ENCODE measurements at regions not wholly inside any gene's neighbourhood (a gene's known extent, or its start where the extent isn't known, plus 50 kb on each side); places are given as distances from the start of the nearest gene placed in this dataset.

GRCh38 chr9:81460693-81461092 lies 228.7 kb downstream of the TLE1 start:
- no peak for DNase-seq
- POLR2A ChIA-PET (ENCODE audit: unreplicated experiment) = no interaction called here
- no peak for TF ChIP-seq EZH2 (IDR thresholded peaks at IDR 0.05; ENCODE audit: low read depth)
- no peak for TF ChIP-seq CTCF (conservative IDR thresholded peaks at IDR 0.05)
- Histone ChIP-seq H2AFZ (no peak overlapping the region), H3F3A (ENCODE audit: insufficient read depth, low read depth) (peaks cover 6% of the 10 kb centered on the region; the same call in 1 of the 2 replicates), H3K4me1 (replicated peaks; ENCODE audit: insufficient read depth) (peaks cover 9% of the 10 kb centered on the region; the same call in 1 of the 2 replicates), H3K36me3 (ENCODE audit: low read depth) (no peaks in the 10 kb centered on the region), H3K9me3 (ENCODE audit: insufficient read depth, low read depth) (no peaks in the 10 kb centered on the region), H3K27ac (no peak overlapping the region), H3K4me3 (no peak overlapping the region), H3K27me3 (ENCODE audit: insufficient read depth, low read depth) (no peaks in the 10 kb centered on the region), H3K79me2 (ENCODE audit: low read depth) (no peaks in the 10 kb centered on the region), H3K9me2 (ENCODE audit: insufficient read depth) (no peaks in the 10 kb centered on the region), H3K4me2 (no peak overlapping the region), H4K20me1 (ENCODE audit: insufficient read depth) (no peaks in the 10 kb centered on the region)
- intact Hi-C loops (cut with micrococcal nuclease; ENCODE audit: unreplicated experiment) = no loop called here
- CTCF ChIA-PET = no interaction called here
- no TSS peak for BruUV-seq (replicated peaks)

DNA sequence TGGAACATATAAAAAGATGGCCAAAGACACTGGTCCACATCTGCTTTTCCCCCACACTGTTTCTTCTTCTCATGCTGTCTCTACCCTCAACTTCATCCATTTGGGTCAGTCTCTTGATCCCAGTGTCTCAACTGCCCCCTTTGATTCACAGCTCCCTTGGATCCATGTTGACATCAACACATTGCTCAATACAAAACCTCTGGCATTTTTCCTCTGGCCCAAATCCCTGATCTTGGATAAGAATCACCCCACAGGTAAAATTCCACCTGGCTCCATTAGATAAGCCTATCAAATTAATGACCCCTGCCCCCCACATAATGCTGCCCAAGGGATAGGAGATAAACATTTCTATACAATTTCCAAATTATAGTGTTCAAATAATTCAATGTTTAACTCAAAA lies 229.8 kb downstream of the TLE1 start:
- Histone ChIP-seq H3K4me3 (no peak overlapping the region), H3K9me3 (ENCODE audit: insufficient read depth, low read depth) (no peaks in the 10 kb centered on the region), H3K79me2 (ENCODE audit: low read depth) (no peaks in the 10 kb centered on the region), H3K4me1 (replicated peaks; ENCODE audit: insufficient read depth) (peaks cover 9% of the 10 kb centered on the region; the same call in 1 of the 2 replicates), H3K9me2 (ENCODE audit: insufficient read depth) (no peaks in the 10 kb centered on the region), H2AFZ (no peak overlapping the region), H3K27ac (no peak overlapping the region), H3F3A (ENCODE audit: insufficient read depth, low read depth) (peaks cover 6% of the 10 kb centered on the region; the same call in 1 of the 2 replicates), H3K36me3 (ENCODE audit: low read depth) (no peaks in the 10 kb centered on the region), H3K27me3 (ENCODE audit: insufficient read depth, low read depth) (no peaks in the 10 kb centered on the region), H4K20me1 (ENCODE audit: insufficient read depth) (no peaks in the 10 kb centered on the region), H3K4me2 (no peak overlapping the region)
- TF ChIP-seq CTCF (conservative IDR thresholded peaks at IDR 0.05) = no peak
- no peak for TF ChIP-seq EZH2 (IDR thresholded peaks at IDR 0.05; ENCODE audit: low read depth)
- ChIA-PET CTCF (no interaction called here), POLR2A (ENCODE audit: unreplicated experiment) (no interaction called here)
- no TSS peak for BruUV-seq (replicated peaks)
- intact Hi-C loops (cut with micrococcal nuclease; ENCODE audit: unreplicated experiment) = no loop called here
- DNase-seq = no peak

DNA sequence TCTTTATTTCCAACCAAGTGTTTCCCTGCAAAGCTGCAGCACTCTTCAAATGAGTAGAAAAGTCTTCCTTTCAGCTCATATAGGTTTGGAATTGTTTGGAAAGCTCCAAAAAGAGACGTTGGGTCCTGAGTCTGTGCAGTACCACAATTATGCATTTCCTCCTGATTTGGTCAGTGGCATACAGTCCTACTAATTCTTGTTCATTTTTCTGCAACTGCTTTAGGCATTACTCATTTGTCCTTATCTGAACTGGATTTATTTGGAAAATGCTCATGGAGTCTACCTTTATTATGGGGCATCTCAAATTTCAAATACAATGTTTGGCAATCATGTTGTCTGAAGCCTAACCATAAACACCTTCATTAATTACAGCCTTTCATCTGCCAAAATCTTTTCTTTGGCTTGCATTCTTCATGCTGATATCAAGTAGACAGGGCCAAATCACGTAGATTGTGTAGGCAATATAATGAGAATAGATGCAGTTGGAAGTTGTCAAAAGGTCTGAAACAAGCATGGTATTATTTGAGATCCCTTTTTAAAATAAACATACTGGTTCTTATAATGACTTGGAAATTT lies 232.8 kb downstream of the TLE1 start:
- no peak for TF ChIP-seq CTCF (conservative IDR thresholded peaks at IDR 0.05)
- TF ChIP-seq EZH2 (IDR thresholded peaks at IDR 0.05; ENCODE audit: low read depth) = no peak
- CTCF ChIA-PET = no interaction called here

More for the DNA sequence above, 232.8 kb downstream of the TLE1 start:
- Histone ChIP-seq H3K27me3 (ENCODE audit: insufficient read depth, low read depth) (no peaks in the 10 kb centered on the region), H3F3A (ENCODE audit: insufficient read depth, low read depth) (peaks cover 6% of the 10 kb centered on the region; the same call in 1 of the 2 replicates), H2AFZ (no peak overlapping the region), H3K4me3 (no peak overlapping the region), H3K4me1 (replicated peaks; ENCODE audit: insufficient read depth) (peaks cover 9% of the 10 kb centered on the region; the same call in 1 of the 2 replicates), H3K36me3 (ENCODE audit: low read depth) (no peaks in the 10 kb centered on the region), H3K4me2 (no peak overlapping the region), H4K20me1 (ENCODE audit: insufficient read depth) (no peaks in the 10 kb centered on the region), H3K9me2 (ENCODE audit: insufficient read depth) (no peaks in the 10 kb centered on the region), H3K27ac (no peak overlapping the region), H3K79me2 (ENCODE audit: low read depth) (no peaks in the 10 kb centered on the region), H3K9me3 (ENCODE audit: insufficient read depth, low read depth) (no peaks in the 10 kb centered on the region)
- intact Hi-C loops (cut with micrococcal nuclease; ENCODE audit: unreplicated experiment) = no loop called here
- POLR2A ChIA-PET (ENCODE audit: unreplicated experiment) = no interaction called here
- no TSS peak for BruUV-seq (replicated peaks)
- peak in 1 of 2 experiments; percentile 49 for DNase-seq
